GM21528 (cell line): ENCODE measurements at regions not wholly inside any gene's neighbourhood (a gene's known extent, or its start where the extent isn't known, plus 50 kb on each side); places are given as distances from the start of the nearest gene placed in this dataset.
A peak's percentile ranks its signal among the peaks of the same experiment; 100 is the strongest.

ENCODE experiments used
- ATAC-seq: cut with Tn5 transposase; IDR thresholded peaks from one replicate; pipeline ENCODE4 v1.9.1; 2021; ENCODE audit warnings: mild to moderate bottlenecking, moderate library complexity; ENCODE audit not compliant: unreplicated experiment, low FRiP score

DNA sequence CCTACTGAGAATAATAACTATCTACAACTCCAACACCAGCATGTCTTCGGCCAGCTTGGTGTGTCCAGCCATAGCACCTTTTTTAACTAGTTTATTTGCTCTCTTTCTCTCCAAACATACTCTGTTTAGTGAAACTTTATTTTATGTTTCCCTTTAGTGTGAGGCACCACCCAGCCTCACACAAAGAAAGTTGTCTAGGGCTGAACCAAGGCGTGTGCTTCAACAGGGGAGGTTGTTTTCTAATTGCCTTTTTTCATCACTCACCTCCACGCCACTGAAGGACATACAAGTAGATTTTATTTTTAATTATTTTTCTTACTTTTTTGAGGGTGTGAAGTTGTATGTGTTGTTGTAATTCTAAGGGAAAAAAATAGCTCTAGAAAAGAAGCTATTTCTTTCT lies 125.6 kb upstream of the MARCKS start:
- no peak for ATAC-seq

DNA sequence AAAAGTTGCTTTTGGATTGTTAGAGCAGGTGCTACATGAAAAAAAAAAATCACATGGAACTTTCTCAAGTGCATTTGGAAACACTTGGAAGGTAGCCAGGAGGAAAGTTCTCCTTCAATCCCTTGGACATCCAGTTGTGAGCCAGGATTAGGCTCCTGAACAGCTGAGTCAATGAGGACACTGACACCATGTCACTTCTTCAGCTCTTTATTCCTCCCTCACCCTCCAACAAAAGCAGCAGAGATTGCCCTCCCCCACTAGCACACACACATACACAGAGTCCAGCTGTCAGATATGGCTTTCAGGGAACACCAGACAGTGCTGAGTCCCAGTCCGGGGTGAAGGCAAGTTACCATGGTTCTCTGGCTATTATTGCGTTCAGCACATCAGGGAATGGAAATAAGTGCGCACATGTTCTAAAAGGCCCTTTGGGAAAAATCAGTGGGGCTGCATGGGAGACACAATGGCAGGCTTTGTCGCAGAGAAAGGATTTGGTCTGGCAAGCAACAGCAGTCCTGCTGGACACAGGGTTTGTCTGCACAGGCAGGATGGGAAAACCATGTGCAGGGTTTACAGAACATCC lies 124.7 kb upstream of the MARCKS start:
- no peak for ATAC-seq

DNA sequence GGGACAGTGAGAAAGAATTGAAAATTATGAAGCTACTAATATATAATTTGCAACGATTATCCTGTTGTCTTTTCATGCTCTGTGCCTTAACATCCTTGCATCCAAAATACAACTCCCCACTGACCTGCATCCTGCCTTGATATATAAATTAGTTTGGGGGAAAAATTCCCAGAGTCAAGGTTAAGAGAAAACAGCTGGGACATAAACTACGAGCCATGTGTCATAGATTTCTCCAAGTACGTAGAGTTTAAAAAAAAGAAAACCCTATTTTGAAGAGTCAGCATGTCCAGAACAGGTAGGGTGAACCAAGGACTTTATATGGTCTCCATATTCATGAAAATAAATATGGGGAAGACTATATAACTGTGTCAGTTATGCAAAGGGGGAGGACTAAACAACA lies 123.8 kb upstream of the MARCKS start:
- no peak for ATAC-seq

DNA sequence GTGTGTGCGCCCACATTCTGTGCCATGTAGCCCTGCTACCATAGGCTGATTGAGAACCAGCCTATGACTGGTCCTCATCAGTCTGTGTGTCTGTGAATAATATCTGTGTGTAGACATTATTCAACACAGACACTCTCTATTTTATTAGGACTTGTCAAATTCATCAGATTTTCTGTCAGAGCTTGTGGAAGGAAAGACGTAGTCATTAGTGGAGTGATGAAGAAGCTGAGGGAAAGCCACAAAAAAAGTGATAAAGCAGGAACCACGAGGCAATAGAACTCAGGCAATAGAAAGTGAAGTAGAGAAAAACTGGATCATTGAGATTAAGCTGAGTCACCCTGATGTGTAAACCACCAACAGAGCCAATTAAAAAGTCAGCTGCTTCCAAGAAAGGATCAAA lies 122.2 kb upstream of the MARCKS start:
- ATAC-seq = no peak

DNA sequence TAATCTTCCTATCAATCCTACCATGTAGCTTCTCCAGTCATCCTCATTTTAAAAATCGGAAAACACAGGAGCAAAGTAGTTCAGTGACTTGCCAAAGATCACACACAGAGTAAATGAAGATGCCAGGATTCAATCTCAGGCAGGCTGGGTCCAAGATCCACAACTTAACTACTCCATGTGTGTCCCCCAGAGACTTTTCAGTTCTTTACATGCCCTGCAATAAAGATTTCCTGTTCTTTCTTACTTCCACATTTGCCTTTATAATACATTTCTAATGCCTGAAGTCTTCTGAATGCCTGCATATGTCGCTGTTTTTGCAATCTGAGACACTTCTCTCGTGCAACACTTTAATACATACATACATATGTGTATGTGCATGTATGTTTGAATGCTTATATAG lies 121.7 kb upstream of the MARCKS start:
- ATAC-seq = no peak

DNA sequence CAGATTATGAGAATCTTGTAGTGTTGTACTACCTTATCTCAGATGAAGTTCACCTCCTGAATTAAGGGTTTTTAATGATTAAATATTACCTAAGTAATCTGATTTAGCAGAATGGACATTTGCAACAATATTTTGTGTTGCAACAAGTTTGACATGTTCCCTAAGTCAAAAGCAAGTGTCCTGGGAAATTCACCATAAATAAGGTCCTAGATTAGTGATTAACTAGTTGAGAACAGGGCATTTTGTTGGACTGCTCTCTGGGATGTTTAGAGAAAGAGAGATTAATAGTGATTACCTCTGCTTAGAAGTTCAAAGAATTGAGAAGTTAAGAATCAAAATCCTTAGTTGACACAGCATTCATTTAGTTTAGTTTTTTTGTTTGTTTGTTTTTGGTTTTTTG lies 120.2 kb upstream of the MARCKS start:
- ATAC-seq = no peak

DNA sequence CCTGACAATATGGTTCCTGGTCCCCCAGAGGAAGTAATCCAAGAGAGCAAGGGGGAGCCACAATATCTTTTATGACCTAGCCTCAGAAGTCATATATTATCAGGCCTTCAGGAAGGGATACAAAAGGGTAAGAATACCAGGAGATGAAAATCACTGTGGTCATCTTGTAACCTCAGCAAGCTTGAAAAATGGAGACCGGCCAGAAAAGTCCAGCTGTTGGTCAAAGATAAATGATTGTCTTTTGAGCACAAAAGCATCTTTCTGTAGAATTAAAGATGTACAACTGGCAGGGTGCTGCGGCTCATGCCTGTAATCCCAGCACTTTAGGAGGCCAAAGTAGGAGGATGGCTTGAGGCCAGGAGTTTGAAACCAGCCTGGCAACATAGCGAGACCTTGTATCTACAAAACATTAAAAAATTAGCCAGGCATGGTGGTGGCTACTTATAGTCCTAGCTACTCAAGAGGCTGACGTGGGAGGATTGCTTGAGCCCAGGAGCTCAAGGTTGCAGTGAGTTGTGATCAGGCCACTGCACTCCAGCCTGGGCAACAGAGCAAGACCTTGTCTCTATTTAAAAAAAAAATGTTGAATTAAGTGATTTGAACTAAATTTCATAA lies 118.0 kb upstream of the MARCKS start:
- ATAC-seq = no peak

DNA sequence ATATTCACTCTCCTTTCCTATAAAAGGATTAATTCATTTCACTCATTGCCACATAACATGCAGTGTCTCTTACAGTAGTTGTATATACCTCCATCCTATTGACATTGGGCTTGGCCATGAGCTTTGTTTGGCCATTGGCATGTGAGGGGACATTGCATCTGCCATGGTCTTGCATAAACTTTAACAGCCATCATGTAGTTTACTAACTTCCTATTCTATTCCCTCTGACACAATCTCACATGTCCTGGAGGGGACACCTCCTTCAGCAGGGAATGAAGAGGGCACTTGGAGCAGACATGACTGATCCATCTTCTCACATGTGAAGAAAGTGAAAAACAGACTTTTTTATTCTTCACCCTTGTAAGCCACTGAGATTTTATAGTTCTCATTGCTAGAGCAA lies 115.5 kb upstream of the MARCKS start:
- ATAC-seq = no peak

DNA sequence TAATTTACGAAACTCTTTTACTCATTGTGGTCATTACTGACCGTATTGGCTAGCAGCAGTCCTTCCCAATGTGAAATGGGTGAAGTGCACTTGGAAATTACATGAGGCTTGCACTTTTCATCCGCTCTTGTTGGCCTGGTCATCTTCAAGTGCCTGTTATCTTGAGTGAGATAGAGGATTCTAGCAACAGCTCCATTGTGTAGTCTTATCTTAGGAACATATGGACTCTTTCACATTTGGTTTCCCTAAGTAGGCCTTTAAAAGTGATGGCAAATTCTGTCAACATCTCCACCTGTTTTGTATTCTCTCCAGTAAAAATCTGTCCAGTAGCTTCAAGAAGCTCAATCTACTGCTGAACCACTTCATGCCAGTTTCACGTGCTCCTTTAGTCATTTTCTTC lies 114.8 kb upstream of the MARCKS start:
- no peak for ATAC-seq

DNA sequence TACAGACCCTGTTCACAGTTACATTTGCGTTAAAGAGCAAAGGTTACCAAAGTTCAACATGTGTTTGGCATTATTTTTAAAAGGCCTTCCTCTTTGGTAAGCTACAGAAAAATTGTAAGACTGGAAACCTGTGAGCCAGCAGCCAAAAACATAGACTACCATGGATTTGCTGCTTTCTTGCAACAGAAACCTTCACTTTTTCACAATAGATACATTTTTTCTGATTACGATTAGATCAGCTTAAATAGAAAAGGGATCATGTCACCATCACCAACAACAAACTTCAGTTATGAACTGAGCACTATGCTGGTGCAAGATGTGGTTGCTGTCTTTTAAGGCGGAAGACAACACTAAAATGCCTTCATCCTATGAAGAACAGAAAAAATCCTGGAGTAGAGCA lies 112.3 kb upstream of the MARCKS start:
- no peak for ATAC-seq

DNA sequence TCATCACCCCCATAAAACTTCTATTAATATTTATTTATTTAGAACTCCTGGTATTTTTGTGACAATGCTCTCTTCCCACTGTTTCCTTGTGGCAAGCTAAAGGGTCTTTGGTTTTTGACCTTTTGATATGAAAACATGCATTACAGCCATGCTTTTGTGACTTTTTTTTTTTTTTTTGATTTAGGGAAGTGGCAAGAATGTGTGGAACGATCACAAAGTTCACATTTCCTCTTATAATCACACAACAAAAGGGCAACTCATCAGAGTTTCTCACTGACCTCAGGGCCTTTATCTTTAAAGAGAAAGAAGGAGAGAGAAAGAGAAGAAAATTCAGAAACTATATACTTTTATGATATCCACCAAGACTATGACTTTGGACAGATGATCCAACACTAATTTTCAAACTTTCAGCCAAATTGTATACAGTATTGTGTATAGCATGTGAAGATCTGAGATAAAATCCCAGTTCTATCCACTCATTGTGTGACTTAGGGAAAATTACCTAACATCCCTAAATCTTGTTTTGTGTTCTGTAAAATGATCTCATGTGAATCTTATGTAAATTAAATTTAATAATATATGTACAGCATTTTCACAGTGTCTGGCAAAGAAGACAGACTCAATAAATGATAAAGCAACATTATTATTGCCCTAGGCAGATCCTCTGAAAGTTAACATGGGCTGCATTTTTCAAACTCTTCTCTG lies 106.8 kb upstream of the MARCKS start:
- ATAC-seq = no peak

DNA sequence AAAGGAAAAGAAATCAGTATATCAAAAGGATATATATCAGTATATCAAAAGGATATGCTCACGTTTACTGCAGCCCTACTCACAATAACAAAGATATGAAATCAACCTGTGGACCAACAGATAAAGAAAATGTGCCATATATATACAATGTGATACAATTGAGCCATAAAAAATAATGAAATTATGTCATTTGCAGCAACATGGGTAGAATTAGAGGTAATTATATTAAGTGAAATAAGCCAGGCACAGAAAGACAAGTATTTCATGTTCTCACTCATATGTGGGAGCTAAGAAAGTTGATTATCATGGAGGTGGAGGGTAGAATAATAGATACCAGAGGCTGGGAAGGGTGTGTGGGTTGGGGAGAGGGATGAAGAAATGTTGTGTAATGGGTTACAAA lies 102.9 kb upstream of the MARCKS start:
- ATAC-seq = no peak

DNA sequence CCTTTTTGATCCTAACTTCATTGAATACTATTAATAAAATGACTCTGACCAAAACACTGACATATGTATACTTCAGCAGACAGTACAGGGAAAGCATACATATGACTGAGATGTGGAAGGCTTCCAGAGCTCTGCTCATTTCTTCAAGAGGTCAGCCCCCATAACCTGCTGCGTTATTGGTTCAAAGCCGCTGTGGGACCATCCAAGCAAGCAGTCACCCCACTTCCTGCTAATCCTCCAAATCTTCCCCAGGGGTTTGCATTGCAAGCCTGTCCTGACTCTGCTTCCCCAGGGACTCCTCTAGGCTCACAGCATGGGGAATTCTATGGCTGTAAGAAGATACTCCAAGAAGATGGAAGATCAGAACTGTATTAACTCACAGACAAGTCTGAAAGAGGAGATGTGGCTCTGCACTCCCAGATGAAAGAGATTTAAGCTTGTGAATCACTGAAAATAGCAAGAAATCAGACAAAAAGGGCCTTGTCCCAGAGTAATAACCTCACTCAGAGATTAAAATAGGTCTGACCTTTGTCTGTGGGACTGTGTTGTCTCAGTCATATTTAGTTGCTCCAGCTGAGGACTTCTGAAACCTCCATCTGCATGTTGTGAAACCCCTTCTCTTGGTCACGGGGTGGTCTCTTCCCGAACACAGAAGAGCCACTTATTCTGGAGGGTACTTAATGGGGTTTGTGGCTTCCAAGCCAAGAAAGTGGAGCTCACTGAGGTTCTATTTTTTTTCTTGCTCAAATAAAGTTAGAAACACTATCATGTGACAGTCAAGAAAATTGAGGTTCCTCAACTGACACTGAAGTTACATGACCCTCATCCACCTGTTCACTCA lies 101.5 kb upstream of the MARCKS start:
- peak; percentile 77 for ATAC-seq

DNA sequence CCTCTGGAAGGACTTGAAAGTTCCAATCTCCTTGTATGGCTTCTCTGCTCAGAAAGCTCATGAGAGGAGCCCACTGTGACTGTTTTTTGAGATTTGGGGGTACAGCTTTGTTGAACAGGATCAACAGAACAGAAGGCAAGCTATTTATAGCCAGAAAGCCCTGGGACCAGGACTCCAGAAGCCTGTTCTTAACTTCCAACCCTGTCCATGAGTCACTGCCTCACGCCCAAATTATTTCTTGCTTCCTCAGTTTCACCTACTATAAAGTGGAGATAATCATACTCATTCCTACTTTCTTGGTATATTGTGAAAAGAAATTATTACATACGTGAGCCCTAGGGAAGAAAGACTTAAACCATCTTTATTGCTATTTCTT lies 100.9 kb upstream of the MARCKS start:
- ATAC-seq = no peak

DNA sequence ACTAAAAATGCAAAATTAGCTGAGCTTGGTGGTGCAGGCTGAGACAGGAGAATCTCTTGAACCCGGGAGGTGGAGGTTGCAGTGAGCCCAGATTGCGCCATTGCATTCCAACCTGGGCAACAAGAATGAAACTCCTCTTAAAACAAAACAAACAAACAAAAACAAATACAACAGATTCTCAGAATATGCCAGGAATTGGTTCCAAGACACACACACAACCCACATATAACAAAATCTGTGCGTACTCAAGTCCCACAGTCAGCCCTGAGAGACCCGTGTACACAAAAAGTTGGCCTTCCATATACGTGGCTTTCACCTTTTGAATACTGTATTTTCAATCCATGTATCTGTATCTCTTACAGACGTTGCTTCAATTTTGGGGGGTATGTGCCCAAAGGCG lies 98.9 kb upstream of the MARCKS start:
- no peak for ATAC-seq

DNA sequence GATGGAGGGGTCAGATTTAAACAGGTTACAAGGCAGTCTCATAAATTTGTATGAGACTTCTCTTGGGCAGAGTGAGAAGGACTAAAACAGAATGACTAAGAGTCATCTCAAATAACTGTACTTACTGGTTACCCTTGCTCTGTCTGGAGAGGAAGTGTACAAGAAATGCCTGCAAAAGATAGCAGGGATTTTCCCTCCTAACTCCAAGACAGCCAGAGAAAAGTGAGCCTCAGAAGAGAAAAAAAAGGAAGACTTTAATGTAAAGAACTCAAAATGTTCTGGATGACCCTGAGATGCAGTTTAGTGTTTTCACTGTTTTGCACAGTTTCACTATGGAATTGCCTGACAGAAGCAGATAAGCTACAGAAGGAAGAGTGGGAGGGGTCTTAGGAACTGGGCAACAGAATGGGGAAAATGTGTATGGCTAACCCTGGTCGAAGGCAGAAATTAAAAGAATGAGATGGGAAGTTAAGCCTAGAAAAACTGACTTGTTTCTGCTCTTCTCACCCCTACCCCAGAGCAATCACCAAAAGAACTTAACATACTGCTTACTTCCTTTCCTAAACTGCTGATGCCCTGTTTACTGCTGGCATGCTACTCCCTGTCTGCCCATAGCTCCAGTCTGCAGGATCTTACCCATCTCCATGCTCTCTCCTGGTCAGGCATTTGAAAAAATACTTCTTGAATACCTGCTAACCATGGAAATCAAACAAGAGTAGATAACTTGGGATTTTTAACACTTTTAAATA lies 98.1 kb upstream of the MARCKS start:
- no peak for ATAC-seq

DNA sequence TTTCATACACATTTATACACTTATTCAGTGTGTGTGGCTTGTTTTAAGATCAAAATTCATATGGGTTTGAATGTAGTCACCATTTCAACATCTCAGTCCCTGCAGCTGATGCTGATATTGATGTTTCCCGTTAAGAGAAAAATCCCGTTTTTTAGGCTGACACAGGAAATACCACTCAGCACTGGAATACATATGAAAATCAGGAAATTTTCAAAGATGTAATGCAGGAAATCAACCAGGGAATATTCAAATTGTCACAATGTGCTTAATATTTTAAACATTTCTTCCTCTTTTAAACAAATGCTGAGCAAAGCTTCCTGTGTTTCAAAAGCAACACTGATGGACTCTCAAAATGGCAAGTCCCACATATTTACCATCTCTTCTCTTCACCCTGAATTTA lies 94.5 kb upstream of the MARCKS start:
- ATAC-seq = no peak

DNA sequence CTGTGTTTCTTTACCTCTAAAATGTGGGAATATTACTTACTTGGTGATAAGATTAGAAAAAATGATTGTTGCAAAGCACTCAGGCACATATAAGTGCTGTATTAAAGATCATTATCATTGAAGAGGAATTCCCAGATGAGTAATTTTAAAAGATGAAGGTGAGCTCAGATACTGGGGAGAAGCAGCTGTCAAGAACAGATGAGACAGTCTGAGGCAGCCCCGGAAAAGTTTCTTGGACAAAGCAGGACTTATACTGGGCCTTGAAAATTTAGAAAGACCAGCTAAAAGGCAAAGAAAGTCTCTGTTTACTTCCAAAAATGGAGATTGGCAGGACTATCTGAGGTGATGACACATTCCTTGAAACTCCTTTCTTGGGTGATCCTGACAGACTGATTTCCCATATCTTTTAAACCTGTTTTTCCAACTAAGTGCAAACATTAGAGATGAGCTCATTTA lies 93.8 kb upstream of the MARCKS start:
- no peak for ATAC-seq

DNA sequence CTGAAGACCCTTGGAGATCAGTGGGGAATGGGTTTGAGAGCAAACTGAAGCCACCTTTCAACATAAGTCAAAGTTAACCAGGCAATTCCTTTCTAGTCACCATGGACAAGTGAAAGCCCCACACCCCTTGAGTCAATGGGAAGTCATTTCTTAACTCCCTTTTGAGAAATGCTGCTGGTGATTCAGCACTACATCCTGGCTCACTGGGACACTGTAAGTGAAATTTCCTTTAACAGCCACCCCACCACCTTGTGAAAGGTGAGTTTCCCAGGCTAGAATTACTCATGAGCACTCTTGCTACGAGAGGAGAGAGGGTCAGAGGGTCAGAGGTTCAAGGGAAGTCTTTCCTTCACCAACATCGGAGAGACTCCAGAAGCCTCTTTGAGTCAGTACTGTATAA lies 93.3 kb upstream of the MARCKS start:
- ATAC-seq = no peak

DNA sequence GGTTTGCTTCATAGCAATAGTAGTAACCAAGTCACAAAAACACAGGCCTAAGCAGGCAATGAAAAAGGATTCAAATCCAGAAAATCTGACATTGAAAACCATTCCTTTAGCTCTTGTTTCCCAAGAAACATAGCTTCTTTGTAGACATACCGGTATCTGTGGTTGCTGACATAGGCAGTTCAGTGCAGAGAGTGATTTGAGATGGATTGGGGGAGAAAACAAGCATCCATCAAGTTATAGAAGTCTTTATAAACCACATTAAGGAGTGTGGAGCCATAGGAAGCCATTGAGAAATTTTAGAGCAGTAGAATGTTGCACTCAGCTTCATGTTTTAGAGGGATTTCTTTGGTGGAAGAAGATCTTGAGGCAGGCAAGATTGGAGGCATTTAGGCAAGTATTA lies 91.2 kb upstream of the MARCKS start:
- ATAC-seq = no peak

DNA sequence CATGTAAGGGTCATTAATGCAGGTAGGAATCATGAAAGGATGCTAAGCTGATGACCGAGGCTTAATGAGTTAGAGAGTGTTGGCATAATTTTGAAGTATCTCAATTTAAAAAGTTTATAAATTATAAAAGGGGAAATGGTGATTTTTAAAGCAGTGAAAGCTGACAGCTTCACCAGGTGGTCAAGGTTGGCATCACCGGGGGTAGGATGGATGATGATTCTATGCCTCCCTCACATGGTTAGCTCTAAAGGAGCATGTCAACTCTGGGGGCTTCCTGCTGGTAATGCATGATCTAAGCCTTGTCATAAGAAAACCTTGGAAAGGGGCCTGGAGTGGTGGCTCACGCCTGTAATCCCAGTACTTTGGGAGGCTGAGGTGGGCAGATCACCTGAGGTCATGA lies 89.2 kb upstream of the MARCKS start:
- ATAC-seq = no peak
